ENCODE measurements at regions not wholly inside any gene's neighbourhood (a gene's known extent, or its start where the extent isn't known, plus 50 kb on each side); places are given as distances from the start of the nearest gene placed in this dataset.

DNA sequence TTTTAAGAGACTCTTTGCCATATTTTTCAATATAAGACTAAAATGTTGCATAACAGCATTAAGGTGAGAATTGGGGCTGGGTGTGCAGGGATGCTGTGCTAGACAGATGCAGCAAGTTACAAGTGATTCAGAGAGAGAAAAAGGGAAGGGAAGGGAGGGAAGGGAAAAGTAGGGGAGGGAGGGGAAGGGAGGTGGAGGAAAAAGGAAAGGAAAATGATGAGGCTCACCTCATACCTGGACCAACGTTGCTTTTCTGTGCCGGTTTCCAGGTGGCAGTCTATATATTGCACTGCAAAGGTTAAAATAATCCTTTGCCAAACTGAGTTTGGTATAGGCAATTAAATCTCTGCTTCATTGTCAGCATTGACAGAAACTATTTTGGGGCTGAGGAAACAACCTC, 155.4 kb upstream of the LAMA2 start:
- Histone ChIP-seq H3K27me3 (no peaks in the 10 kb centered on the region), H3K27ac (no peak overlapping the region), H3K9me3 (no peaks in the 10 kb centered on the region), H3K36me3 (no peaks in the 10 kb centered on the region), H3K4me3 (no peak overlapping the region), H3K4me1 (no peaks in the 10 kb centered on the region)
- no peak for DNase-seq
- intact Hi-C loops (cut with DNase I), result no loop called here
- ATAC-seq, result no peak
- TF ChIP-seq, protein P1, sequence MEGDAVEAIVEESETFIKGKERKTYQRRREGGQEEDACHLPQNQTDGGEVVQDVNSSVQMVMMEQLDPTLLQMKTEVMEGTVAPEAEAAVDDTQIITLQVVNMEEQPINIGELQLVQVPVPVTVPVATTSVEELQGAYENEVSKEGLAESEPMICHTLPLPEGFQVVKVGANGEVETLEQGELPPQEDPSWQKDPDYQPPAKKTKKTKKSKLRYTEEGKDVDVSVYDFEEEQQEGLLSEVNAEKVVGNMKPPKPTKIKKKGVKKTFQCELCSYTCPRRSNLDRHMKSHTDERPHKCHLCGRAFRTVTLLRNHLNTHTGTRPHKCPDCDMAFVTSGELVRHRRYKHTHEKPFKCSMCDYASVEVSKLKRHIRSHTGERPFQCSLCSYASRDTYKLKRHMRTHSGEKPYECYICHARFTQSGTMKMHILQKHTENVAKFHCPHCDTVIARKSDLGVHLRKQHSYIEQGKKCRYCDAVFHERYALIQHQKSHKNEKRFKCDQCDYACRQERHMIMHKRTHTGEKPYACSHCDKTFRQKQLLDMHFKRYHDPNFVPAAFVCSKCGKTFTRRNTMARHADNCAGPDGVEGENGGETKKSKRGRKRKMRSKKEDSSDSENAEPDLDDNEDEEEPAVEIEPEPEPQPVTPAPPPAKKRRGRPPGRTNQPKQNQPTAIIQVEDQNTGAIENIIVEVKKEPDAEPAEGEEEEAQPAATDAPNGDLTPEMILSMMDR (IDR thresholded peaks at IDR 0.05), result no peak

DNA sequence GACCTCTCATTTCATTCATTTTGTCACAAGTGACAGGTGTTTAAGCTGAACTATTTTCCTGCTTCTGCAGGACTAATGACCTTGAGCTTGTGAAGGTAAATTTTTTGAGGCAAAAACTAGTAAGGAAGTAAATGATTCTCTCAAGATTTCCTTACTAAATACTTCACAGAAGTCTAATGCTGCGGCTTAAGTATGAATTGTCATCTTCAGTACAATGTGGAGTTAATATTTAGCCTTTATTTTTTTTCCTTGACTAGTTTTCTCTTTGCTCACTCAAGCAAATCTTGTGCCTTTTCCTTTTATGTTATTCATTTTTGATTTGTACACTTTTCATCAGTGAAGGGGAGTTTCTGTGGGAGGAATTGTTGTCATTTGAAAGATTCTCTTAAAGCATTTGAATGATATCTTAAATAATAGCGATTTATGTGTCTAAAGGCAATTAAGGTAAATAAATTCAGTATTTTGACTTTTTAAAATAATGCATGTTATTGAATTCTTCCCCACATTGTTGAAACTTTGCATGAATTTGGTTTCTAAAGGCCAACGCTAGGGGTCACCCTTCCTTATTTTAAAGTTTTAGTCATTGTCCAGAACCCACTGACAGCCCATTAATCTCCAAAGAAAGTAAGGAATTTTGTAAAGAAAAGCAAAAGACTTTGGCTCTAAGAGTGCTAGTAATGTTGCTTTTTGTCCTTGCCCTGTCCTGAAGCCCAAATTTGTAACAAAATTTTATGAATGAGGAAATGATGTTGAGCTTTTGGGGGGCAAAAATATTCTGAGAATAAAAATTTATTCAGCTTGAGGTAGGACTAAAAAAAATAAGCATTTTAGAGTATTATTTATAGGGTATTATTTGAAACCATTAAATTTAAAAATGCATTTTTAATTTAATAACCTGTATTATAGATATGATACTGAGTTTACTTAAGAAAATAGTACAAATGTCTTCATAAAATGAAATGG, 157.4 kb upstream of the LAMA2 start:
- Histone ChIP-seq H3K36me3 (no peaks in the 10 kb centered on the region), H3K27me3 (no peaks in the 10 kb centered on the region), H3K27ac (no peak overlapping the region), H3K4me3 (no peak overlapping the region), H3K4me1 (no peaks in the 10 kb centered on the region), H3K9me3 (no peaks in the 10 kb centered on the region)
- peak; percentile 49 for ATAC-seq
- intact Hi-C loops (cut with DNase I), result no loop called here
- TF ChIP-seq, protein P1 (IDR thresholded peaks at IDR 0.05), result peak; percentile 50 to 58
- peak in 2 of 4 donors; percentile 22 to 42 for DNase-seq

DNA sequence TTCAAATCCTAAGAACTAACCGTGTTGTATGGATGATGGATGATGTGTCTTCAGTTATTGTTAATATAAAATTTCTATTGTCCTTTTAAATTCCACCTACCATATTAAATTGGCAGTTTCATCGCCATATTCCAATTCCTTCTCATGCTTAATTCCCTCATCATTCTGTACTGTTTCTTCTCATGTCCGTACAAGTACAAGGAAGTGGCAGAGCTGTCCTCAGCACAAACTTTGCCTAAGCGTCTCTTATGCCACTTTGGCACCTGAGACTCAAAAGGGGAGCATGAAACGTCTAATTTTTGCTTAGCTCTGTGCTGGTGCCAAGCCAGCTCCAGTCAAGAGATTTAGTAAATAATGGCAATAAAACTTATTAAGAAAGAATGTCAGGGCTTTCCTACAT, 158.2 kb upstream of the LAMA2 start:
- no peak overlapping the region for H3K27ac ChIP-seq
- no peak overlapping the region for H3K4me3 ChIP-seq
- no peaks in the 10 kb centered on the region for H3K9me3 ChIP-seq
- no peak for DNase-seq
- intact Hi-C loops (cut with DNase I), result no loop called here
- H3K27me3 ChIP-seq, result no peaks in the 10 kb centered on the region
- no peaks in the 10 kb centered on the region for H3K36me3 ChIP-seq
- ATAC-seq, result no peak
- H3K4me1 ChIP-seq, result no peaks in the 10 kb centered on the region
- TF ChIP-seq, protein P1 (IDR thresholded peaks at IDR 0.05), result no peak

DNA sequence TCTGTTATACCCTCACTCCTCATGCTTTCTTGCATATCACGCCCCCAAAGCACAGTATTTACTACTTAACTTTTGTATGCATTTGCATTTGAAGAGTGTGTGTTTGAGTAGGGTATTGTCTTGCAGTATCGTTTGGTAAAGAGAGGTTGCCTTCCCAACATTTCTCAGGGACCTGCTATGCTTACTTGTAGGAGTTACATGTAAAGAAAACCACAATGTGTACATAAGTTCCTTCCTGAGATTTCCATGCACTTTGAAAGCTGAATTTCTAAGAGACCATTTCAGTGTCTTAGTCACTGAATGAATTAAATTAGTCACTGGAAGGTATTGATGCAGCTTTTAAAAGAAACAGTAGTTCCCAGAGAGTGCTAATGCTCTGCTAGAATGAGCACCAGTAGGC, 159.3 kb upstream of the LAMA2 start:
- no peaks in the 10 kb centered on the region for H3K4me1 ChIP-seq
- intact Hi-C loops (cut with DNase I), result no loop called here
- ATAC-seq (no peak), DNase-seq (no peak)
- H3K9me3 ChIP-seq, result no peaks in the 10 kb centered on the region
- H3K27ac ChIP-seq, result no peak overlapping the region
- H3K36me3 ChIP-seq, result no peaks in the 10 kb centered on the region
- TF ChIP-seq, protein P1 (IDR thresholded peaks at IDR 0.05), result no peak
- H3K4me3 ChIP-seq, result no peak overlapping the region
- H3K27me3 ChIP-seq, result no peaks in the 10 kb centered on the region

DNA sequence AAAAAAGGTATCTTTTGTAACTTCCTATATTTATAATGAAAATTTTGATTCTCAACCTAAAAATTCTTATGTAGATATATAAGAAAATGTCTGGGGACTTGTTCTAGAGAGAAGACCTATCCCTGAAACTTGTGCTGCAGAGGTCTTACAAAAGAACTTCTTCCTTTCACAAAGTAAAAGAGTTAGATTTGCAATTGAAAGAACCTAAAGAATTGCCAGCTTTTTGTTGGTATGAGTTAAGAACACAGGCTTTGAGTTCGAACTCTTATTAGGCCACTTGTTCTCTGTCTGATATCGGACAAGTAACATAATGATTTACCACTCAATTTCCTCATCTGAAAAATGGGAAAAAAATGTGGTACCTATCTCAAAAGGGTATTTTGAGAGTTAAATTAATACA, 162.0 kb upstream of the LAMA2 start:
- intact Hi-C loops (cut with DNase I), result no loop called here
- H3K4me3 ChIP-seq, result no peak overlapping the region
- ATAC-seq (no peak), DNase-seq (no peak)
- TF ChIP-seq, protein P1 (IDR thresholded peaks at IDR 0.05), result no peak
- H3K27me3 ChIP-seq, result no peaks in the 10 kb centered on the region
- no peak overlapping the region for H3K27ac ChIP-seq
- H3K9me3 ChIP-seq, result no peaks in the 10 kb centered on the region
- H3K36me3 ChIP-seq, result no peaks in the 10 kb centered on the region
- no peaks in the 10 kb centered on the region for H3K4me1 ChIP-seq

Data from left lung (tissue), 4 donors.